DND-41 (cell line): ENCODE measurements at regions not wholly inside any gene's neighbourhood (a gene's known extent, or its start where the extent isn't known, plus 50 kb on each side); places are given as distances from the start of the nearest gene placed in this dataset.

ENCODE experiments used
- ATAC-seq: fragments of 200-7000 bp; cut with Tn5 transposase; 3 replicates; pipeline ENCODE4 v1.9.1; 2021; ENCODE audit warnings: low read depth; ENCODE audit not compliant: insufficient read depth
- DNase-seq: peaks from one replicate; pipeline ENCODE4 v3.0.0-alpha.2; 2020
- H2AFZ ChIP-seq: 2 replicates; pipeline ENCODE4 v1.6.0; 2012; ENCODE audit warnings: low read depth, low read length
- H3K27ac ChIP-seq: 2 replicates; pipeline ENCODE4 v1.5.1; 2012; ENCODE audit warnings: low read length, inconsistent platforms
- H3K27me3 ChIP-seq: fragments of 200-600 bp; sonication (generic); 2 replicates; pipeline ENCODE4 v1.6.0; 2012; ENCODE audit warnings: low read length, mild to moderate bottlenecking, inconsistent platforms; ENCODE audit not compliant: insufficient read depth, poor library complexity
- H3K36me3 ChIP-seq: 2 replicates; pipeline ENCODE4 v1.5.1; 2012; ENCODE audit warnings: low read length, inconsistent platforms; ENCODE audit not compliant: insufficient read depth
- H3K4me1 ChIP-seq: 2 replicates; pipeline ENCODE4 v1.5.1; 2012; ENCODE audit warnings: mild to moderate bottlenecking, low read length; ENCODE audit not compliant: insufficient read depth
- H3K4me2 ChIP-seq: 2 replicates; pipeline ENCODE4 v1.6.0; 2012; ENCODE audit warnings: mild to moderate bottlenecking, moderate library complexity, low read length, inconsistent platforms; ENCODE audit not compliant: insufficient read depth
- H3K4me3 ChIP-seq, 2 experiments: fragments of 200-600 bp in 1 of 2; shearing (Covaris generic) in 1 of 2; 2 replicates each; pipeline ENCODE4 v1.5.1; 2012 to 2016; ENCODE audit warnings: inconsistent platforms in 2 of 2, low read length in 2 of 2, mild to moderate bottlenecking in 2 of 2, low read depth in 1 of 2, moderate library complexity in 1 of 2
- H3K79me2 ChIP-seq: 2 replicates; pipeline ENCODE4 v1.6.0; 2012; ENCODE audit warnings: low read length, inconsistent platforms; ENCODE audit not compliant: insufficient read depth
- H3K9ac ChIP-seq: 2 replicates; pipeline ENCODE4 v1.6.0; 2012; ENCODE audit warnings: low read depth, mild to moderate bottlenecking, inconsistent platforms, low read length, moderate library complexity
- H3K9me3 ChIP-seq: 2 replicates; pipeline ENCODE4 v1.5.1; 2012; ENCODE audit warnings: low read length, moderate library complexity, mild to moderate bottlenecking, inconsistent platforms; ENCODE audit not compliant: insufficient read depth, severe bottlenecking
- H4K20me1 ChIP-seq: 2 replicates; pipeline ENCODE4 v1.6.0; 2012; ENCODE audit warnings: low read length; ENCODE audit not compliant: insufficient read depth
- CTCF ChIP-seq: IDR thresholded peaks from 2 replicates; pipeline ENCODE4 v1.5.1; 2012; ENCODE audit warnings: borderline replicate concordance, low read length, moderate library complexity, mild to moderate bottlenecking; ENCODE audit not compliant: poor library complexity, severe bottlenecking; ENCODE audit errors: extremely low read depth
- EZH2 ChIP-seq: IDR thresholded peaks from 3 replicates; pipeline ENCODE4 v1.6.1; 2012; ENCODE audit warnings: borderline replicate concordance, low read depth, mild to moderate bottlenecking, moderate library complexity, low read length, inconsistent platforms; ENCODE audit not compliant: severe bottlenecking

DNA sequence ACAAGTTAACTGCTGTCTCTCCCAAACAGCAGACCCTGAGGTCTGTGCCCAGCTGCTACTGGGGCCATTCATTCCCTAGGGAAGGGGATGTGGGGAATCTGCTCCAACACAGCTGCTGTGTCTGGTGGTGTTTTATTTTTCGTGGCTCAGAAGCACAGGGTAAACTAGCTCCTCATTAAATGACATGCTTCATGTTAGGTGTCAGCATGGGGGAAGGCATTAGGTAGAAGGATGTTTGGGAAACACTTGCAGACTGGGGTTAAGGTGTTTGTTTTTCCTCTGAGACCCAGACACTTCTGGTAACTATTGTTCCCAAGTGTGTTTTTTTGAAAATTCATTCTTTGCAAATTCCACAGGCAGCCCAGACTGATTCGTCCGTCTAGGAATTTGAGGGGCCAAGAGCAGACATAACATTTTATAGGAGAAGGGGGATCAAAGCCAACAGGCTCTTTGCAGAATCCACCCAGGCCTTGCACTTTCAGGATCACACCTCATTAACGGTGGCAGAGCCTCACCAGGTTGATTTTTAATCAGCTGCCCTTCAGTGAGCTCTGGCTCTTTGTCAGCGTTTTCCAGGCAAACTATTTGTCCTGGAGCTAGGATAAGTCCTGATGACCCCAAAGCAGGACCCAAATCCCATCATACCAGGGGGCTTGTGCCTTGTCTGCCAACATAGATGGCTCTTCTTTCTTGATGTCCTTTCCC lies 65.4 kb upstream of the ITGA11 start:
- no peaks in the 10 kb centered on the region for H3K4me1 ChIP-seq
- H3K27me3 ChIP-seq, result no peaks in the 10 kb centered on the region
- no peak overlapping the region for H3K9ac ChIP-seq
- no peak overlapping the region for H2AFZ ChIP-seq
- no peaks in the 10 kb centered on the region for H3K79me2 ChIP-seq
- no peak overlapping the region for H3K4me2 ChIP-seq
- no peak overlapping the region for H3K4me3 ChIP-seq
- ATAC-seq, result no peak
- no peaks in the 10 kb centered on the region for H3K9me3 ChIP-seq
- no peak for TF ChIP-seq CTCF
- TF ChIP-seq EZH2, result no peak
- no peak for DNase-seq
- H4K20me1 ChIP-seq, result no peaks in the 10 kb centered on the region
- H3K36me3 ChIP-seq, result no peaks in the 10 kb centered on the region
- no peak overlapping the region for H3K27ac ChIP-seq

DNA sequence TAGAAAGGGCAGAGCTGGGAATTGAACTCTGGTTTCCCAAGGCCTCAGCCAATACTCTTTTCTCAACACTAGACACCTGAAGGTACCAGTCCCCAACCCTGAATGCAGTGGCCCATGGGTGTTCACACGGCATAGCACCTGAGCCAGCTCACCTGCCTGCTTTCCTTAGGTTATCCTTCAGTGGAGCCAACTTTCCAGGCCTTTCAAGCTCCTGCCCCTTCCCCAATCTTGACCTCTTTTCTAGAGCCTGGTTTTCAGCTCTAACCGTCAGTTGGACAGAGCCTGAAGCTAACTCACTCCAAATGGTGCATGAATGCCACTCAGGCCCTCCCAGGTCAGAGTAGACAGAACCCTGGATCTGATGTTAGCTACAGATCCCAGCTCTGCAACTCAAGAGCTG lies 66.1 kb upstream of the ITGA11 start:
- Histone ChIP-seq H3K4me1 (no peaks in the 10 kb centered on the region), H3K9ac (no peak overlapping the region), H3K9me3 (no peaks in the 10 kb centered on the region), H4K20me1 (no peaks in the 10 kb centered on the region), H3K27me3 (no peaks in the 10 kb centered on the region), H3K4me2 (no peak overlapping the region), H2AFZ (no peak overlapping the region), H3K4me3 (no peak overlapping the region), H3K36me3 (no peaks in the 10 kb centered on the region), H3K27ac (no peak overlapping the region), H3K79me2 (no peaks in the 10 kb centered on the region)
- ATAC-seq (no peak), DNase-seq (no peak)
- no peak for TF ChIP-seq CTCF
- TF ChIP-seq EZH2, result no peak

GRCh38 chr15:68499620-68500312 lies 67.8 kb upstream of the ITGA11 start:
- H4K20me1 ChIP-seq, result no peaks in the 10 kb centered on the region
- TF ChIP-seq CTCF, result no peak
- TF ChIP-seq EZH2, result no peak
- no peak overlapping the region for H3K4me3 ChIP-seq
- peaks cover 9% of the 10 kb centered on the region for H3K4me1 ChIP-seq
- no peak overlapping the region for H3K4me2 ChIP-seq
- no peak overlapping the region for H3K27ac ChIP-seq
- no peaks in the 10 kb centered on the region for H3K27me3 ChIP-seq
- no peaks in the 10 kb centered on the region for H3K79me2 ChIP-seq
- H3K9ac ChIP-seq, result no peak overlapping the region
- ATAC-seq (no peak), DNase-seq (no peak)
- H3K9me3 ChIP-seq, result no peaks in the 10 kb centered on the region
- H3K36me3 ChIP-seq, result no peaks in the 10 kb centered on the region
- no peak overlapping the region for H2AFZ ChIP-seq
